ENCODE measurements at regions not wholly inside any gene's neighbourhood (a gene's known extent, or its start where the extent isn't known, plus 50 kb on each side); places are given as distances from the start of the nearest gene placed in this dataset.

DNA sequence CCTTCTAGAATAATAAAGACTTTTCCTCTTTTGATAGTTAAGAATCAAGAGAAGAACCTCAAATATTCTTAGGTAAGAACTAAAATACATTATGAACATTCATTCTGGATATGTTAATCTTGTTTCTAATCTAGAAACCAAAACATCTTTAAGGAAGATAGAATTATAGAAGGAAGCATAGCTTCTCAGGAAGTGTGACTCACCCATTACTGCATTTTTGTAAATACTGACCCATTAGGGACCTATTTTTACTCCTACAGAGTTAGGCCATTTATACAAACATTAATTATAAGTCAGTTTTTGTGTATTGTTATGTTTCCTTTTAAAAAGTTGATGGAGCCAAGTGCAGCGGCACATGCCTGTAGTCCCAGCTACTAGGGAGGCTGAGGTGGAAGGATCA lies 147.1 kb downstream of the NUFIP1 start:
- TF ChIP-seq, protein P1, sequence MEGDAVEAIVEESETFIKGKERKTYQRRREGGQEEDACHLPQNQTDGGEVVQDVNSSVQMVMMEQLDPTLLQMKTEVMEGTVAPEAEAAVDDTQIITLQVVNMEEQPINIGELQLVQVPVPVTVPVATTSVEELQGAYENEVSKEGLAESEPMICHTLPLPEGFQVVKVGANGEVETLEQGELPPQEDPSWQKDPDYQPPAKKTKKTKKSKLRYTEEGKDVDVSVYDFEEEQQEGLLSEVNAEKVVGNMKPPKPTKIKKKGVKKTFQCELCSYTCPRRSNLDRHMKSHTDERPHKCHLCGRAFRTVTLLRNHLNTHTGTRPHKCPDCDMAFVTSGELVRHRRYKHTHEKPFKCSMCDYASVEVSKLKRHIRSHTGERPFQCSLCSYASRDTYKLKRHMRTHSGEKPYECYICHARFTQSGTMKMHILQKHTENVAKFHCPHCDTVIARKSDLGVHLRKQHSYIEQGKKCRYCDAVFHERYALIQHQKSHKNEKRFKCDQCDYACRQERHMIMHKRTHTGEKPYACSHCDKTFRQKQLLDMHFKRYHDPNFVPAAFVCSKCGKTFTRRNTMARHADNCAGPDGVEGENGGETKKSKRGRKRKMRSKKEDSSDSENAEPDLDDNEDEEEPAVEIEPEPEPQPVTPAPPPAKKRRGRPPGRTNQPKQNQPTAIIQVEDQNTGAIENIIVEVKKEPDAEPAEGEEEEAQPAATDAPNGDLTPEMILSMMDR (IDR thresholded peaks at IDR 0.05) = no peak
- TF ChIP-seq POLR2A (IDR thresholded peaks at IDR 0.05) = no peak
